B cell (primary cell): ENCODE measurements at regions not wholly inside any gene's neighbourhood (a gene's known extent, or its start where the extent isn't known, plus 50 kb on each side); places are given as distances from the start of the nearest gene placed in this dataset.

Experiments used
- ATAC-seq: fragments of 200-7000 bp; cut with Tn5 transposase; one replicate; pipeline ENCODE4 v1.10.0; 2021; ENCODE audit warnings: low read depth, mild to moderate bottlenecking, moderate number of reproducible peaks, moderate library complexity
- CTCF ChIA-PET: fragments of 350-600 bp; sonication (Branson Sonifier 250); formaldehyde crosslinking; loops from one replicate; lab custom pipeline; 2021; ENCODE audit warnings: antibody characterized with exemption, inconsistent platforms; lab: Charles Lee
- POLR2A ChIA-PET: fragments of 350-600 bp; sonication (Branson Sonifier 250); formaldehyde crosslinking; loops from one replicate; lab custom pipeline; 2021; ENCODE audit warnings: antibody characterized with exemption; lab: Charles Lee
- DNase-seq: peaks from one replicate; pipeline ENCODE4 v3.0.0; 2013
- H2AFZ ChIP-seq: 2 replicates; pipeline ENCODE4 v1.6.1; 2012; ENCODE audit warnings: mild to moderate bottlenecking, low read depth, low read length; ENCODE audit not compliant: insufficient read depth, poor library complexity, severe bottlenecking
- H3K27ac ChIP-seq, 2 donors: 1 replicate in 1 of 2; 2 replicates in 1 of 2; pipeline ENCODE4 v1.5.1; 2012 to 2013; ENCODE audit warnings: low read length in 2 of 2, mild to moderate bottlenecking in 2 of 2, moderate library complexity in 1 of 2
- H3K27me3 ChIP-seq, 4 experiments: fragments of 200-600 bp in 1 of 4; sonication (generic) in 1 of 4; replicated peaks in 1 of 4; 1 replicate in 2 of 4; 2 replicates in 2 of 4; pipeline versions ENCODE4 v1.6.1 to v1.7.0; 2013 to 2016; ENCODE audit warnings: low read length in 3 of 4, mild to moderate bottlenecking in 2 of 4, mixed read lengths in 1 of 4, moderate library complexity in 1 of 4; ENCODE audit not compliant: insufficient read depth in 4 of 4, control insufficient read depth in 3 of 4; ENCODE audit errors: control extremely low read depth in 1 of 4
- H3K36me3 ChIP-seq, 2 experiments: replicated peaks in 1 of 2; 1 replicate in 1 of 2; 2 replicates in 1 of 2; pipeline versions ENCODE4 v1.6.1 to v1.7.1; 2013; ENCODE audit warnings: low read length in 1 of 2; ENCODE audit not compliant: insufficient read depth in 2 of 2, control insufficient read depth in 1 of 2; ENCODE audit errors: control extremely low read depth in 1 of 2, extremely low read depth in 1 of 2
- H3K4me1 ChIP-seq, 2 donors: fragments of 200-600 bp in 1 of 2; sonication (generic) in 1 of 2; 1 replicate in 1 of 2; 2 replicates in 1 of 2; pipeline versions ENCODE4 v1.5.1 to v1.6.1; 2013 to 2017; ENCODE audit warnings: low read length in 2 of 2; ENCODE audit not compliant: control insufficient read depth in 2 of 2, insufficient read depth in 2 of 2
- H3K4me2 ChIP-seq: replicated peaks from 2 replicates; pipeline ENCODE3; 2012; ENCODE audit warnings: mild to moderate bottlenecking, low read depth, low read length; ENCODE audit not compliant: poor library complexity, severe bottlenecking
- H3K4me3 ChIP-seq, 5 experiments: fragments of 200-600 bp in 1 of 5; sonication (generic) in 1 of 5; 1 replicate in 3 of 5; 2 replicates in 2 of 5; pipeline versions ENCODE4 v1.5.1 to v1.7.0; 2011 to 2016; ENCODE audit warnings: low read length in 4 of 5, mild to moderate bottlenecking in 4 of 5, low read depth in 2 of 5, control low read depth in 1 of 5, moderate library complexity in 1 of 5; ENCODE audit not compliant: insufficient read depth in 1 of 5; ENCODE audit errors: control extremely low read depth in 1 of 5, extremely low read depth in 1 of 5
- H3K79me2 ChIP-seq: fragments of 200-600 bp; sonication (generic); one replicate; pipeline ENCODE4 v1.6.0; 2016; ENCODE audit warnings: low read length; ENCODE audit not compliant: control insufficient read depth, insufficient read depth
- H3K9ac ChIP-seq: fragments of 200-600 bp; sonication (generic); 2 replicates; pipeline ENCODE4 v1.6.1; 2017; ENCODE audit warnings: mild to moderate bottlenecking, low read length, moderate library complexity
- H3K9me3 ChIP-seq, 3 donors: one replicate each; pipeline versions ENCODE4 v1.6.1 to v1.7.1; 2013; ENCODE audit warnings: low read length in 2 of 3; ENCODE audit not compliant: control insufficient read depth in 2 of 3, insufficient read depth in 1 of 3; ENCODE audit errors: control extremely low read depth in 1 of 3
- H4K20me1 ChIP-seq: 2 replicates; pipeline ENCODE4 v1.6.0; 2012; ENCODE audit warnings: mild to moderate bottlenecking, low read length; ENCODE audit not compliant: insufficient read depth, control insufficient read depth, poor library complexity, severe bottlenecking
- H3K27ac Mint-ChIP-seq: one replicate; pipeline ENCODE4 v1.8.0; 2021; ENCODE audit warnings: mixed read lengths
- H3K27me3 Mint-ChIP-seq: one replicate; pipeline ENCODE4 v1.8.0; 2021; ENCODE audit warnings: mixed read lengths
- H3K4me1 Mint-ChIP-seq: one replicate; pipeline ENCODE4 v1.8.0; 2021; ENCODE audit warnings: mixed read lengths
- H3K4me3 Mint-ChIP-seq: one replicate; pipeline ENCODE4 v1.8.0; 2021; ENCODE audit warnings: mixed read lengths
- H3K9me3 Mint-ChIP-seq: one replicate; pipeline ENCODE4 v1.8.0; 2022; ENCODE audit warnings: mixed read lengths; ENCODE audit not compliant: insufficient read depth
- EZH2 ChIP-seq: IDR thresholded peaks from 2 replicates; pipeline ENCODE4 v1.6.1; 2012; ENCODE audit warnings: borderline replicate concordance, low read depth, mild to moderate bottlenecking, moderate library complexity, low read length; ENCODE audit not compliant: insufficient read depth, poor library complexity, severe bottlenecking
- WGBS: methylation state at CpG from one replicate; pipeline ENCODE4 v1.1.5; 2013; ENCODE audit warnings: missing lambda C conversion rate; ENCODE audit not compliant: insufficient coverage; 5-methylcytosine and 5-hydroxymethylcytosine counted together
- intact Hi-C: fragments of 100-400 bp; cut with micrococcal nuclease; formaldehyde crosslinking; loops from one replicate; pipeline ENCODE4 v1.10.0; 2022
- TF ChIP-seq, protein P1 (sequence below): fragments of 200-600 bp; IDR thresholded peaks from one replicate; pipeline ENCODE4 v1.8.0; 2022; ENCODE audit warnings: antibody characterized with exemption, mild to moderate bottlenecking

- ChIA-PET CTCF (no interaction called here), POLR2A (no interaction called here)
- TF ChIP-seq, protein P1, sequence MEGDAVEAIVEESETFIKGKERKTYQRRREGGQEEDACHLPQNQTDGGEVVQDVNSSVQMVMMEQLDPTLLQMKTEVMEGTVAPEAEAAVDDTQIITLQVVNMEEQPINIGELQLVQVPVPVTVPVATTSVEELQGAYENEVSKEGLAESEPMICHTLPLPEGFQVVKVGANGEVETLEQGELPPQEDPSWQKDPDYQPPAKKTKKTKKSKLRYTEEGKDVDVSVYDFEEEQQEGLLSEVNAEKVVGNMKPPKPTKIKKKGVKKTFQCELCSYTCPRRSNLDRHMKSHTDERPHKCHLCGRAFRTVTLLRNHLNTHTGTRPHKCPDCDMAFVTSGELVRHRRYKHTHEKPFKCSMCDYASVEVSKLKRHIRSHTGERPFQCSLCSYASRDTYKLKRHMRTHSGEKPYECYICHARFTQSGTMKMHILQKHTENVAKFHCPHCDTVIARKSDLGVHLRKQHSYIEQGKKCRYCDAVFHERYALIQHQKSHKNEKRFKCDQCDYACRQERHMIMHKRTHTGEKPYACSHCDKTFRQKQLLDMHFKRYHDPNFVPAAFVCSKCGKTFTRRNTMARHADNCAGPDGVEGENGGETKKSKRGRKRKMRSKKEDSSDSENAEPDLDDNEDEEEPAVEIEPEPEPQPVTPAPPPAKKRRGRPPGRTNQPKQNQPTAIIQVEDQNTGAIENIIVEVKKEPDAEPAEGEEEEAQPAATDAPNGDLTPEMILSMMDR: no peak
- no peak for TF ChIP-seq EZH2
- ATAC-seq (no peak), DNase-seq (no peak)
- no peak overlapping the region for H3K4me2 ChIP-seq
- Mint-ChIP-seq H3K4me3 (no peak overlapping the region), H3K27ac (no peak overlapping the region), H3K9me3 (no peaks in the 10 kb centered on the region), H3K27me3 (no peaks in the 10 kb centered on the region), H3K4me1 (no peaks in the 10 kb centered on the region)
- no peaks in the 10 kb centered on the region for H3K9me3 ChIP-seq
- intact Hi-C loops: no loop called here
- H3K79me2 ChIP-seq: no peaks in the 10 kb centered on the region
- no peak overlapping the region for H2AFZ ChIP-seq
- no peak overlapping the region for H3K4me3 ChIP-seq
- no peak overlapping the region for H3K27ac ChIP-seq
- H3K4me1 ChIP-seq: no peaks in the 10 kb centered on the region
- no CpG with 5 or more reads among the region's 2 CpGs for WGBS
- H4K20me1 ChIP-seq: no peaks in the 10 kb centered on the region
- no peaks in the 10 kb centered on the region for H3K36me3 ChIP-seq
- H3K9ac ChIP-seq: no peak overlapping the region
- H3K27me3 ChIP-seq: no peaks in the 10 kb centered on the region
Observed at GRCh38 chrX:147811803-147812202, 99.9 kb upstream of the FMR1 start.

GRCh38 chrX:147827070-147827469 is 84.6 kb upstream of the FMR1 start:
- H3K9me3 Mint-ChIP-seq: no peaks in the 10 kb centered on the region
- H3K9me3 ChIP-seq: peaks cover 0 to 6% (median 0%) of the 10 kb centered on the region in 3 donors
- H3K36me3 ChIP-seq: no peaks in the 10 kb centered on the region
- no peak overlapping the region for H3K4me2 ChIP-seq
- WGBS: no CpG with 5 or more reads among the region's 3 CpGs
- H3K9ac ChIP-seq: no peak overlapping the region
- H3K4me3 ChIP-seq: no peak overlapping the region
- no peak overlapping the region for H3K27ac ChIP-seq
- no peak for ATAC-seq
- H4K20me1 ChIP-seq: no peaks in the 10 kb centered on the region
- no peaks in the 10 kb centered on the region for H3K27me3 Mint-ChIP-seq
- ChIA-PET POLR2A (no interaction called here), CTCF (no interaction called here)
- intact Hi-C loops: no loop called here
- H3K4me1 ChIP-seq: no peaks in the 10 kb centered on the region
- no peaks in the 10 kb centered on the region for H3K4me1 Mint-ChIP-seq
- H3K27me3 ChIP-seq: no peaks in the 10 kb centered on the region
- H3K79me2 ChIP-seq: no peaks in the 10 kb centered on the region
- no peak for TF ChIP-seq EZH2
- TF ChIP-seq, protein P1: no peak
- DNase-seq: no peak
- H3K4me3 Mint-ChIP-seq: no peak overlapping the region
- H3K27ac Mint-ChIP-seq: no peak overlapping the region
- no peak overlapping the region for H2AFZ ChIP-seq
